NCI-H2196 (cell line): ENCODE measurements at regions not wholly inside any gene's neighbourhood (a gene's known extent, or its start where the extent isn't known, plus 50 kb on each side); places are given as distances from the start of the nearest gene placed in this dataset.
"Not testable (repeated sequence)": the region's sequence is repeated elsewhere in the genome, so short reads cannot be mapped to it uniquely, and the experiment has no call there.

ENCODE experiments used
- DNase-seq: peaks from one replicate; lab custom pipeline; 2025; ENCODE audit not compliant: unreplicated experiment; lab: John Stamatoyannopoulos, UW

DNA sequence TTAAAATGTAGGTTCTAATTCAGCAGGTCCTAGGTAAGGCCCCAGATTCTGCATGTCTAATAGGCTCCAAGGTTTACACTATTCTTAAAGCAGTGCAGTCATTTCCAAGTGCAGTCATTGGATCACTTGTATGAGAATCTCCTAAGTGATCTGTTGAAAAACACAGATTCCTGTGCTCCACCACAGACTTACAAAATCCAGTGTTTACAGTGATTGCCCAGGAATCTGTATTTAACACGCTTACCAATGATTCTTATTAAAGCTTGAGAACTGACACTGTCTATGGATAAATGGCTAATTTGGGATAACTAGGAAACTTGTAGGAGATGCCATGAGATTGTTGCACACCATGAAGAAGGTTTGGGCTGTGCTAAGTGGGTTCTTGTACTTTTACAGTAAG lies 104.6 kb upstream of the PLEKHG1 start:
- DNase-seq, result no peak

DNA sequence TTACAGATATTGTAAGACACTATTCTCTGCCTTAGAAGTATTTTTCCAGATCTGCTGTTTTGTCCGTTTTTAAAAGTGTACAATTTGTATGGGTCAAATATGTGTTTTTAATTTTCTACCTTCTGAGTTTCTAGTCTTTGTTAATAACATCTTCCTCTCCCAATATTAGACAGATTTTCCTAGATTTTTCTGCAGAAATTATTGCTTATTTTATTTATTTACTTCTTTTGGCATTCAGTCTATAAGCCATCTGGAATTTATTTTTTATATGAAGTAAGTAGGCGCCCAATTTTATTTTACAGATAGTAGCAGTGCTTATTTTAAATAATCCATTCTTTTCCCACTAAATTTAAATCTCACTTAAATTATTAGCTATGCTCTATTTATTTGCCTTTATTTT lies 103.1 kb upstream of the PLEKHG1 start:
- DNase-seq, result no peak

DNA sequence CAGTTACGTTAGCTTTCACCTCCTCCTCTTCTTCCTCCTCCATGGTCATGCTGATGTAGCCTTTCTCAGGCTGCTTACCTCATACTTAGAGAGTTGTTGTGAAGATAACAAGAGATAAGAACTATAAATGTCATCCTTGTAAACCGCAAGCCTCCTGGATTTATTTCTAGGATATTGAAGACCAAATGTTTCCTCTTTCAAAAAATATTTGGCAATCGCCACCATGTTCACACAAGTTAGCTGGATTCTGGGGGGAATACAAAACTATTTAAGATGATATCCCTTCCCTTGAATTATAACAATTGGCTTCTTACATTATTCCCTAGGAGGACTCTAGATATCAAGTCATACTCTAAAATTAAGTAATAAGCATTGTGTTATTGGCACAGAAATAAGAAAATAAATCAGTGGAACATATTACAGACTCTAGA lies 99.8 kb upstream of the PLEKHG1 start:
- DNase-seq, result no peak

DNA sequence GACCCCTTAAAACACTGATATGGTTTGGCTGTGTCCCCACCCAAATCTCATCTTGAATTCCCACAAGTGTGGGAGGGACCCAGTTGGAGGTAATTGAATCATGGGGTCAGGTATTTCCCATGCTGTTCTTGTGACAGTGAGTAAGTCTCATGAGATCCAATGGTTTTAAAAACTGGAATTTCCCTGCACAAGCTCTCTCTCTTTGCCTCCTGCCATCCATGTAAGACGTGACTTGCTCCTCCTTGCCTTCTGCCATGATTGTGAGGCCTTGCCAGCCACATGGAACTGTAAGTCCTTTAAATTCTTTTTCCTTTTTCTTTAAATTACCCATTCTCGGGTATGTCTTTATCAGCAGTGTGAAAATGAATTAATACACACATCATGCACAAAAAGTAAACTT lies 99.1 kb upstream of the PLEKHG1 start:
- not testable (repeated sequence) for DNase-seq

DNA sequence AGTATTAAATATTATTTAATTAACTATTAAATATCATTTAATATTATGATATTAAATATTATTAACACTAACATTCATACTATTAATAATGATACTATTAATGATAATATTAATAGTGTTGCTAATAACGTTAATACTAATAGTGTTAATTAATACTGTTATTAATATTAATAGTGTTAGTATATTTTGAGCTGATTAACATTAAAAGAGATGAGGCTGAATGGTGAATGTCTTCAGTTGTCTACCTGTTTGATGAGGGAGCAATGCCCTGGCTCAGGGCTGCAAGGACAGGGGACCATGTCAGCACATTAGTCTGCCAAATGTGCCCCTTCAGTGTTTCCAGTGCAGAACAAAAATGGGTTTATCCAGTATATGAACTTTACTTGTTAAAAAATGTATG lies 96.6 kb upstream of the PLEKHG1 start:
- DNase-seq, result no peak

DNA sequence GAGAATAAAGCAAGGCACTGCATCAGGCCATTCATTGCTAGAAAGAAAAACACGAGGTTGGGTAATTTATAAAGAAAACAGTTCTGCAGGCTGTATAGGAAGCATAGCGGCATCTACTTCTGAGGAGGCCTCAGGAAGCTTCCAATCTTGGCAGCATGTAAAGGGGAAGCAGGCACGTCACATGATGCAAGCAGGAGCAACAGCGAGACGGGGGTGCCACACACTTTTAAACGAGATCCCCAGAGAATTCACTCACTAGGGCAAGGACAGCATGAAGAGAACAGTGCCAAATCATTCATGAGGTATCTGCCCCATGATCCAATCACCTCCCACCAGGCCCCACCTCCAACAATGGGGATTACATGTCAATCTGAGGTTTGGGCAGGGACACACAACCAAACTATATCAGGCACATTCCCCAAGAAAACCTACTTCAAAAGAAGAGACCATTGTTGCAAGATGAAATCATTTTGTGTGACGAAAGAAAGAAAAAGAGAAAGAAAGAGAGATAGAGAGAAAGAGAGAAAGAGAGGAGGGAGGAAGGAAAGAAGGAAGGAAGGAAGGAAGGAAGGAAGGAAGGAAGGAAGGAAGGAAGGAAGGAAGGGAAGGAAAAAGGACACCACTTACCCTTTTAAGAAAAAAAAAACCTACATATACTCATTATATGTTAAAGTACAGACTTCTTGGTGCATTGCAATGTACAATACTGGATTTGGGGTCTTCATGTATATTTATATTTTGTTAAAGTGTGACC lies 95.9 kb upstream of the PLEKHG1 start:
- no peak for DNase-seq

DNA sequence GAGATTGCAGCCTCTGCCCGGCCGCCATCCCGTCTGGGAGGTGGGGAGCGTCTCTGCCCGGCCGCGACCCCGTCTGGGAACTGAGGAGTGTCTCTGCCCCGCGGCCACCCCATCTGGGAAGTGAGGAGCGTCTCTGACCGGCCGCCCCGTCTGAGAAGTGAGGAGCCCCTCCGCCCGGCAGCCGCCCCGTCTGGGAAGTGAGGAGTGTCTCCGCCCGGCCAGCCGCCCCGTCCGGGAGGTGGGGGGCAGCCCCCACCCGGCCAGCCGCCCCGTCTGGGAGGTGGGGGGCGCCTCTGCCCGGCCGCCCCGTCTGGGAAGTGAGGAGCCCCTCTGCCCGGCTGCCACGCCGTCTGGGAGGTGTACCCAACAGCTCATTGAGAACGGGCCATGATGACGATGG lies 92.3 kb upstream of the PLEKHG1 start:
- DNase-seq, result not testable (repeated sequence)

DNA sequence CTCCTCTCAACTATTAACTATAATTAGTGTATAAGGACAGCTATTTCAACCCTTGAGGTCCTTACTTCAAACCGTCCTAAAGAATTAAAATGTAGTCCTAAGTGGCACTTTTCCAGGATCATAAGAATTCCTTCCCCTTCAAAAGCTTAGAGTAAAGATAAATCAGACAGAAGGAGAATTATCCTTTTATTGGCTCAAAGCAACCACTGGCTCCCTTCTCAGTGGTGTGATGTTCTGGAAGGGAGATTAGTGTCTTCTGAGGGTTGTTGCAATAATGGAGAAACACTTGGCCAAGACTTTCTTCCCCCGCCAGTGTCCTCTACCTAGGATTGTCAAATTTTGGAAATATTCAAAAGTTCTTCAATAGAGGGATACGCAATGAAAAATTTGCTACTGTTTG lies 89.1 kb upstream of the PLEKHG1 start:
- no peak for DNase-seq

DNA sequence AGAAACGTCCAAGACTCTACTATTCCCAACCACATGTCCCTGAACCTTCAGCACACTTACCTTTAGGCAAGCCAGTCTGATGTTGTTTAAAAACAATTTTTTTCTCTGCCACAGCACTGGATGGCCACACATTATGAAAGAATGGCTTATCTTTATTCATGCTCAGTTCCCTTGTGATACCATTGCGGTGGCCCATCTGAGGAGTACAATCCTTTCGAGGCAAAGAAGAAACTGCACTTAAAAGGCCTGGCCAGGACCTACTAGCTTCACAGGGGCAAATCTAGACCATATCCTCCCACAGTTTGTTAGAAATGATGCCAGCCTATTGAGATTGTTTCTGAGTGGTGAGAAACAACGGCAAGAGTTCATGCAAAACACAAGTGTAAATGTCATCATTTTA lies 88.4 kb upstream of the PLEKHG1 start:
- DNase-seq, result no peak

DNA sequence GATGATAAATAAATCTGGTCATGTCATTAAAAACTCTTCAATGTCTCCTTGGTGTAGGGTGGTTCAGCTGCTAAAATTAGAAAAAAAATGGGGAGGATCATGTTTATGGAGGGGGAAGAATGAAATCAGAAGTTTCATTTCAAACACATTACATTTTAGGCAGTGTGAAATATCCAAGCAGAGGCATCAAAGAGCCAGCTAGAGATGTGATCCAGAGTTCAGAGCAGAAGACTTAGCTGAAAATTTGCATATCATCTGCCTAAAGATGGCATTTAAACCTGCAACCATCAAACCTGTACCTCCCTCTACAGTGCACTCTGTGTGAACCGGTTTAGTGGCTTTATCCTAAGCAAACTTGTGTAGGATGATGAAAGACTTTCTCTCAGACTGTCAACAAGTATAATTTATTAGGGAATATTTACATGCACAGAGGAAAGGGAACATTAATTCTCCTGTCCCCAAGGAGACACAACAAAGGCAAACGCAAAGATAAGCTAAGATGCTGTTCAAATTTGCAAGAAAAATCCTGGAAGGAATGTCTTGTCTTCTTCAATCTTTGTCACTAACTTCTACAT lies 84.8 kb upstream of the PLEKHG1 start:
- no peak for DNase-seq

DNA sequence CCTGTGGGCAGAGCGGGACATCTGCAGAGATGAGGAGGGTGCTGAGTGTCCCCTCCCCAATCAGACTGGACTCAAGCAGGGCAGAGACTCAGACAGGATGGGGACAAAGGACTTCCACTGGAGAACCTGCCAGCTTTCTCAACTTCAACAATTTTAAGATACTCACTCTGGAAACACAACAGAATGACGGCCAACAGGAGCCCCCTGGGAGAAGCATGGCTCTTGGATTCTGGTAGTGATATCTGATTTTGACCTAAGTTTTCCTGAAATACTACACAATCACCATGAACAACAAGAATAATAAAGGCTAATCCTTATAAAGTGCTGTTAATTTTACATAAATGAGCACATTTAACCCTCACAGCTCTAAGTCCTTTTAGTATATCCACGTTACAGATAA lies 83.5 kb upstream of the PLEKHG1 start:
- no peak for DNase-seq

DNA sequence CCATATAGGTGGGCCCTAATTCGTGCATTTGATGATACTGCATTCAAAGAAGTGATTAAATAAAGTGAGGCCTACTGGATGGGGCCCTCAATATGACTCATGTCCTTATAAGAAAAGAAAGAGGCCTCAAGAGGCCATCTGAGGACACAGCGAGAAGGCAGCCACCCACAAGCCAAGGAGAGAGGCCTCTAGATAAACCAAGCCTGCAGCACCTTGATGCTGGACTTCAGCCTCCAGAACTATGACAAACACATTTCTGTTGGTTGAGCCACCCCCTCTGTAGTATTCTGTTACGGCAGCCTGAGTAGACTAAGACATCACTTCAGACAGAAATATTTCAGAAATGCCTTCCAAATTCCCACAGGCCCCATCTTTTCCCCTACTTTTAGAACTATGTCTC lies 82.5 kb upstream of the PLEKHG1 start:
- DNase-seq, result no peak

DNA sequence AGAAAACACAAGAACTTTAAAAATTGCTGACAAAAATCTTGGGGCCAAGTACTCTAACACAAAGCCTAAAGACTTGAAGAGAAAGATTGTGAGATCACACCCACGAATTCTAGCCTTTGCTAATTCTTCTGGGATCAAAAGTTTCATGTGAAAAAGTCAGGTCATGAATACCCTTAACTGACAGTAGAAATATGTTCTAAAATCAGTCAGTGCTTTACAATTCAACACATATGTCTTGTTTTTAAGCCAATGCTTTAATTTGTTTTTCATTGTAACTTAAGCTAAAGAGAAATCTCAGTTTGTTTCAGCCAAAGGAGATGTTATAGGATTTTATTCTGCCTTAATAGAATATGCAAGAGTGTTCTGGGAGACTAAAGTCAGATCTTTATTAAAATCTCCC lies 78.2 kb upstream of the PLEKHG1 start:
- no peak for DNase-seq

DNA sequence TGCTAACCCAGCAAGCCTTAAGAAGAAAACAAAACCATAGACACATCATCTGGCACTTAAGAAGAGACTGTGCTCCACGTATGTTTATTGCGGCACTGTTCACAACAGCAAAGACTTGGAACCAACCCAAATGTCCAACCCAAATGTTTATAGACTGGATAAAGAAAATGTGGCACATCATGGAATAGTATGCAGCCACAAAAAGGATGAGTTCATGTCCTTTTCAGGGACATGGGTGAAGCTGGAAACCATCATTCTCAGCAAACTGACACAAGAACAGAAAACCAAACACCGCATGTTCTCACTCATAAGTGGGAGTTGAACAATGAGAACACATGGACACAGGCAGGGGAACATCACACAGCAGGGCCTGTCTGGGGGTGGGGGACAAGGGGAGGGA lies 76.5 kb upstream of the PLEKHG1 start:
- DNase-seq, result not testable (repeated sequence)

DNA sequence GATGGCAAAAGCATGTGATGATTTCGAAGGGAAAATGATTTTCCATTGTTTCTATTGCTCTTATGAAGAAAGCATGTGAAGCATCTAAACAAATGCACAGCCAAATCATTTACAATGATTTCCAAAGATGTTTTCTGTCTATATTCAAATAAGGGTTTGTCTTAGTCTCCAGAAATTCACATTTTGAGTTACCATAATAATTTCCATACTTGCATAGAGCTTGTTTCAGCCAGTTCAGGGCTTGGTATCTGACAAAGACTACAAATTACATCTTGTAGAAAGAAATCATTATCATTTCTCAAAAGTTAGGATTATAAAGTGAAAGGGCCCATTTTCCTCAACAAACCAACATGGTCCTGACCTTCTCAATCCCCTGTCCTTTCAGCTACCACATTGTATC lies 74.4 kb upstream of the PLEKHG1 start:
- DNase-seq, result no peak

DNA sequence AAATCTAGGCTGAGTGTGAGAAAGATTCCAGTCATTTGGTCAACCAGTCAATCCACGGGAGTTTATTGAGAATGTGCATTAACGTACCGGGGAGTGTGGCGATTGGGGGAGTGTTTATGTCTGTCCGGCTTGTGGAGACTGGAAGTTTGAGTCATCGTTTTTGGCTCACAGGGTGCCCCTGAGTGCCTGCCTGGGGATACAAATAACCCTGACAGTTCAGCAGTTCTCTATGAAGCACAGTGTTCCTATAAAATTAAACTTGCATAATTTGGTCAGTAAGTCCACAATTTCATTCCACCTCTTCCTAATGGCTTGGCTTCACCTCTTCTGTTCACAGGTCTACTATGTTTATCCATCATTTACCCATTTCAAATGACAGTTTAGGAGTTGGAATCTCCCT lies 72.6 kb upstream of the PLEKHG1 start:
- DNase-seq, result no peak

DNA sequence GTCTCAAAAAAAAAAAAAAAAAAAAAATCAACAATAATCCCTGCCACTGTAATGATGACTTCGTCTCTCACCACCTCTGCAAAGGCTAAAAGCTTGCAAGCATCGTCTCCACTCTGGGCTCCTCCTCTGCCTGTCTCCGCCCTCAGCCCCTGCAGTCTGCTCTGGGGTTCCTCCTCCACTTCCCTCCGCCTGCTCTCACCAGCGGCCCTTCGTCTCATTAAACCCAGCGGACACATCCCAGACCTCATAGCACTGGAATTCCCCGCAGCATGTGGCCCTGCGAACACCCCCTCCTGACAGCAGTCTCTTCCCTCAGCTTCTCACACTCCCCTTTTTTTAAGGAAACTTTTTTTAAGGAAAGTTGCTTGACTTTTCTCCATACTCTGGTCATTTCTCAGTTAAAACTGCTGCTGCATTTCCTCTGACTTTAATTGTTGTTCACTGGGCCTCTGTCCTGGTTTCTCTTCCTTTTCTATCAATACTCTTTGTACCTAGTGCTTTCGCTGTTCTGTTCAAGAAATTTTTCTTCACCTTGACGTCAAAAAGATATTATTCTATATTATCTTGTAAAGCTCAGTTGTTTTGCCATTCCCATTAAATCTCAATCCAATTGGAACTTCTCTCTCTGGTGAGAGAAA lies 70.9 kb upstream of the PLEKHG1 start:
- no peak for DNase-seq

DNA sequence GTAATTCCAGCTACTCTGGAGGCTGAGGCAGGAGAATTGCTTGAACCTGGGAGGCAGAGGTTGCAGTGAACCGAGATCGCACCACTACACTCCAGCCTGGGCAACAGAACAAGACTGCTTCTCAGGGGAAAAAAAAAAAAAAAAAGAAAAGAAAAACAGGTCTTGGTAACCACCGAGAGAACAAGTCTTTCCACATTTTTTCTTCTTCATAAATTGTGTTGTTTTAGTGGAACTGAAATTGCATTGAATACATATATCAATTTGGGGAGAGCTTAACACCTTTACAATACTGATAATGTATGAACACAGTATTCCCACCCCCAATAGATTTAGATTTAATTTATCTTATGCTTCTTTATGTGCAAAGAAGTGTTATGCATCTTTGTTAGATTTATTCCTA lies 70.0 kb upstream of the PLEKHG1 start:
- DNase-seq, result no peak

DNA sequence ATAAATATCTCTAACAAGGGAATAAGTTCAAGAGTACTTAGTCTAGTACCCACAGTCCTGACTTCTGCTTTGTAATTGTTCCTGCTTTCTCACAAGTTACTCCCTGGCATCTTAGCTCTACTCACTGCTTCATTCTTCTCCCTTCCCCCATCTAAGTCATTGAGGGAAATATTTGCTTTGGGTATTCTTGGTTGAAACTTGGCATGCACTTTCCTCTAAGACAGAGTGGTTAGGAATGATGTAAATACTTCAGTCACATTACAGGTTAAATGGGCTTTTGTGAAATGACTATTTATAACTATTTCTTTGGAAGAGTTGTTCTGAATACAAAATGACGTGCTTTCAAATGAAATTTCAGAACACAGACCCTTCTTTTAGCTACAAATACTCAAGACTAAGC lies 67.7 kb upstream of the PLEKHG1 start:
- no peak for DNase-seq

DNA sequence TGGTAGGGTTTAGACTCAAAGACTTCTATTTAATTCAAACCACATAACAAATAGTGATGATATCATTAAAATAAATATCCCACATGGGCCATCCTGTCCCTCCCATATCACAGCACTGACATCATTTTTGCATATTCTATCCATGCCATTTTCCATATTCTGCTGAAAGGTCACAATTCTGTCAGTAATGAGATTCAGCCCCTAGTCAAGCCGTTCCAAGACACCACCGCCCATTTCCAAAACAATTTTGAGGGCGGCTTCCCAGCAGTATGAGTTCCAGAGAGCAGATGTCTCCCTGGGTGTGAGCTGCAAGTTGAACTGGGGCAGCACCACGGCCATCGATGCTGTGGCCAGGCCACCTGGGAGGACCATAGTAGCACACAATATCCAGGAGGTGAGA lies 65.1 kb upstream of the PLEKHG1 start:
- DNase-seq, result no peak

DNA sequence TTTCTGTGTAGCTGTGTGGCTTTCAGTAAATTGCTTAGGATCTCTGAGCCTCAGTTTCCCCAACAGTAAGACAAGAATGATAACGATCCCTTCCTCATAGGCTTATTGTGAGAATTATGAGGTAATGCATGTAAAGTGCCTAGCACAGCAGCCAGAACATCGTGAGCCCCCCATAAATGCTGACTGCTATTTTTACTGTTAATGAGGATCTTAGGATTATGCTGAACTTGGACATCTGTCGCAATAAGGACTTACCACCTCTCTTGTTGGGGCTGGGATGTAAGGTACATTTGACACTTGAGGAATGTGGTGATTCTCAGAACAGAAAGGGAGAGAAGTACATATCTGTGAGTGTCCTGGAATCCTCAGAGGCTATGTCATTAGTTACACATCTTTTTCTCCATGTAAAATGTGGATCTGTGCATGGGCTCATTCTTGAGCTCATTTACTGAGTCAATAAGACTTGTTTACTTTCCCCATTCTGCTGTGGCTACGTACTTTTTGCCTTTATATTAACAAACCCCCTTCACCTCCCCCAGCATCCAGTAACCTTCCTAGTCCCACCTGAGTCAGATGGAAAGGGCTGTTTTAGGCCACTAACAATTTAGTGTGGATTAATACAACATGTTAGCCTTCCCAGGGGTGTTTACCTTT lies 64.4 kb upstream of the PLEKHG1 start:
- DNase-seq, result no peak

DNA sequence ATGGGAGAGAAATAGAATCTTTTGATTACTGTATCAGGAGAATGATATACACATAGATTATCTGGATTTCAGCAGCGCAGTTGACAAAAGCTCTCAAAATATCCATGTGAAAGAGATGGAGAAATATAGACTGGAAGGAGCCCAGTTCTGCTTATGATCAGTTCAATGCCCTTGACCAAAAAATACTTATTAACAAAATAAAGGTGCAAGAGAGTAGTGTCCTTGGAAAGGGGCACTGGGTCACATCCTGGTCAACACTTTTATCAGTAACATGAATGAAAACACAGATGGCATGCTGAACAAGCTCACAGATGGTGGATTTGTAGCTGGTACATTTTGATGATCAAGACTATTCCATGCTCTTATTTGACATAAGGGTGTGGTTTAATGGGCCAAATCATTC lies 63.9 kb upstream of the PLEKHG1 start:
- DNase-seq, result no peak
